NCI-H1417 (cell line): ENCODE measurements at regions not wholly inside any gene's neighbourhood (a gene's known extent, or its start where the extent isn't known, plus 50 kb on each side); places are given as distances from the start of the nearest gene placed in this dataset.

Experiments used
- DNase-seq, 3 experiments: peaks; one replicate each; lab custom pipeline; 2025; lab: John Stamatoyannopoulos, UW

- no peak for DNase-seq
Observed at GRCh38 chr1:4877426-4877825, 223.0 kb downstream of the AJAP1 start.

GRCh38 chr1:4871373-4871772, 217.0 kb downstream of the AJAP1 start:
- no peak for DNase-seq

GRCh38 chr1:4868521-4868920, 214.1 kb downstream of the AJAP1 start:
- DNase-seq: peak in 1 of 3 experiments; percentile 21

- no peak for DNase-seq
Observed at GRCh38 chr1:4856396-4856795, 202.0 kb downstream of the AJAP1 start.

GRCh38 chr1:4854367-4854766, 200.0 kb downstream of the AJAP1 start:
- peak in 1 of 3 experiments; percentile 34 for DNase-seq

GRCh38 chr1:4853904-4854303, 199.5 kb downstream of the AJAP1 start:
- DNase-seq: peak in 1 of 3 experiments; percentile 34

- DNase-seq: no peak
Observed at GRCh38 chr1:4851385-4852065, 197.1 kb downstream of the AJAP1 start.

GRCh38 chr1:4848431-4848830, 194.0 kb downstream of the AJAP1 start:
- DNase-seq: no peak

GRCh38 chr1:4847711-4848110, 193.3 kb downstream of the AJAP1 start:
- DNase-seq: no peak
